ENCODE measurements at regions not wholly inside any gene's neighbourhood (a gene's known extent, or its start where the extent isn't known, plus 50 kb on each side); places are given as distances from the start of the nearest gene placed in this dataset.

DNA sequence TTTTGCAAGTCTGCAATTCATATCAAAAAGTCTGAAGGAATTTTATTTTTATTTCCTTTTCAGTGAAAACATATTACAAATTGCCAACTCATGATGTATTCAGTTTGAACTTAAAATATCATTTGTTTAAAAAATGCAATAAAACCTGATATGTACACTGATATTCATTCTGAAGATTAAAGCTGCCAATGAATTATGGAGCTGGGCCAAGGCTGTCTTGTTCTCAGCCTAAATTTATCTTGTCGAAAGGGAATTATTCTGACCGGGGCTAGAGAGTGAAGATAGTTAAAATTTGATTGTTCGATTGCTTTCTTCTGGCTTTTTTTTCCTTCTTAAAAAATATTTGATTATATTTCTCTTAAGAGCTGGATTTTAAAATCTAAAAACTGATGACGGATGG, 54.0 kb upstream of the RBFOX1 start:
- no peak for TF ChIP-seq CTCF (IDR thresholded peaks at IDR 0.05)
- DNase-seq (ENCODE audit: low spot score) = no peak
- no peak for ATAC-seq (ENCODE audit: low FRiP score)

- DNase-seq (ENCODE audit: low spot score) (no peak), ATAC-seq (ENCODE audit: low FRiP score) (no peak)
- no peak for TF ChIP-seq CTCF (IDR thresholded peaks at IDR 0.05)
Observed at GRCh38 chr16:7272567-7273158, 60.0 kb upstream of the RBFOX1 start.

GRCh38 chr16:7271486-7271885, 61.2 kb upstream of the RBFOX1 start:
- no peak for ATAC-seq (ENCODE audit: low FRiP score)
- DNase-seq (ENCODE audit: low spot score) = no peak
- no peak for TF ChIP-seq CTCF (IDR thresholded peaks at IDR 0.05)

DNA sequence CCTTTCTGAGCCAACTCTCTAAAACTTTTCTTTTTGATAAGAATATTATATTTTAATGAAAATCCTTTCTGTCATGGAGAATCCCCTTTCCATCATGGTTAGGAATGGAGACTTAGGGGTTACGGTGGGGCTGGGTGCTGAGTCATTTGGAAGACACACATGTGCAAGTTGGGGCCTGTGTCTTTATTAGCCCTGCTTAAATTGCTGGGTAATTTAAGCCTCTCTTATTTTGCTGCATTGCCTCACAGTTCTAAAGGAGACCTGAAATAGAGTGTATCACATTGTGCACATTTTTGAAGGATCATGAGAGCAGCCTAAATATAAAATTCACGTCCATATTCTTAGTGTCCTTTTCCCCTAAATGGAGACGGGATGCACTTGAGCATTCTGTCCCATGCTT, 61.8 kb upstream of the RBFOX1 start:
- no peak for TF ChIP-seq CTCF (IDR thresholded peaks at IDR 0.05)
- ATAC-seq (ENCODE audit: low FRiP score) (no peak), DNase-seq (ENCODE audit: low spot score) (no peak)

GRCh38 chr16:7270006-7270405, 62.6 kb upstream of the RBFOX1 start:
- DNase-seq (ENCODE audit: low spot score) = no peak
- no peak for TF ChIP-seq CTCF (IDR thresholded peaks at IDR 0.05)
- ATAC-seq (ENCODE audit: low FRiP score) = no peak

DNA sequence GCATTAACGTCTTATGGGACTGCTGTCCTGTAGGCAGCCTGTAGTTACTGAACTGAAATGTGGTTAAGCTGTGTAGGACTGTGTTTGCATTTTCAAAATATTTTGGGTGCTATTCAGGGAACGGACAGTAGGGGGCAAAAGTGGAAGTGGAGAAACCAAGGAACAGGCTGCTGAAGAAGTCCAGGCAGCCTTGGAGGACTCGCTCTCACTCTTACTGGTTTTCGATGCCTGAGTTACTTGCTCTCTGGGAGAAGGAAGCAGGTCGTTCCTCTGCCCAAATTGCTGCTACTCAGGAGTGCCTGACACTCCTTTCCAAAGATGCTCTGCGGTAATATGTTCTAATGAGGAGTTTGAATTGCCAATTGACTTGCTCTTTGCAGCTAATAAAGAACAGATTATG, 64.5 kb upstream of the RBFOX1 start:
- ATAC-seq (ENCODE audit: low FRiP score) (no peak), DNase-seq (ENCODE audit: low spot score) (no peak)
- TF ChIP-seq CTCF (IDR thresholded peaks at IDR 0.05) = no peak

GRCh38 chr16:7257016-7257415, 75.6 kb upstream of the RBFOX1 start:
- TF ChIP-seq CTCF (IDR thresholded peaks at IDR 0.05) = no peak
- no peak for DNase-seq (ENCODE audit: low spot score)
- no peak for ATAC-seq (ENCODE audit: low FRiP score)
